ENCODE measurements at regions not wholly inside any gene's neighbourhood (a gene's known extent, or its start where the extent isn't known, plus 50 kb on each side); places are given as distances from the start of the nearest gene placed in this dataset.

DNA sequence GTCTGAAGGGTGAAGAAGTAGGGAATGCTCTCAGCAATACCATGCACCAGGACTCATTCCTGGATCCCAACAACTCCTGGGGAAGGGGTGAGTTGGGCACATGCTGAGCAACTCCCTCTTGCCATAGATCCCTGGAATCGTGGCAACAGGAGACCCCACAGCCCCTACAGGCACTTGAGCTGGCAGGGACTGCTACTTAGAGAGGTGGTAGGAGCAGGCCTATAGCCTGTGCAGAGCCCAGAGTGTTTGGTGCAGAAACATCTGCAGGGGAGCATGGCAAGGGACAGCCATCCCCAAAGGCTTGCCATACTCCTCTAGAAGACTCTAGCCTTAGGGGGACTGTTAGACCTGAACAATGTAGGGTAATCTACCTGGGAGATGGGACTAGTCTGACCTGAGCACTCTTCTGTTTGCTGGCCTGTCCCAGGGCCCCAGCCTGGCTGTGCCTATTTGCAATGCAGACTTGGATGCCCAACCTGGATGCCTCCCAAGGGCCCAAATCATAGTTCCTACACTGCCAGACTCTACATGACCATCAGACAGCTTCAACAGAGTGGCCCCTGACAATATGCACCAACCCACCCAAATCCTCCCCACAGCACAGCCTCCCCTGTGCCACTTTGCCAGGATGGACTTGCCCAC lies 568.6 kb upstream of the KIF2B start:
- WGBS, 2 donors = 30 to 58% methylated on average over 1 of the region's 1 CpG
- TF ChIP-seq, protein P1, sequence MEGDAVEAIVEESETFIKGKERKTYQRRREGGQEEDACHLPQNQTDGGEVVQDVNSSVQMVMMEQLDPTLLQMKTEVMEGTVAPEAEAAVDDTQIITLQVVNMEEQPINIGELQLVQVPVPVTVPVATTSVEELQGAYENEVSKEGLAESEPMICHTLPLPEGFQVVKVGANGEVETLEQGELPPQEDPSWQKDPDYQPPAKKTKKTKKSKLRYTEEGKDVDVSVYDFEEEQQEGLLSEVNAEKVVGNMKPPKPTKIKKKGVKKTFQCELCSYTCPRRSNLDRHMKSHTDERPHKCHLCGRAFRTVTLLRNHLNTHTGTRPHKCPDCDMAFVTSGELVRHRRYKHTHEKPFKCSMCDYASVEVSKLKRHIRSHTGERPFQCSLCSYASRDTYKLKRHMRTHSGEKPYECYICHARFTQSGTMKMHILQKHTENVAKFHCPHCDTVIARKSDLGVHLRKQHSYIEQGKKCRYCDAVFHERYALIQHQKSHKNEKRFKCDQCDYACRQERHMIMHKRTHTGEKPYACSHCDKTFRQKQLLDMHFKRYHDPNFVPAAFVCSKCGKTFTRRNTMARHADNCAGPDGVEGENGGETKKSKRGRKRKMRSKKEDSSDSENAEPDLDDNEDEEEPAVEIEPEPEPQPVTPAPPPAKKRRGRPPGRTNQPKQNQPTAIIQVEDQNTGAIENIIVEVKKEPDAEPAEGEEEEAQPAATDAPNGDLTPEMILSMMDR (IDR thresholded peaks at IDR 0.05) = no peak
- no peak for TF ChIP-seq POLR2A (IDR thresholded peaks at IDR 0.05)
- intact Hi-C loops (cut with DNase I; ENCODE audit: low total_unique reads) = no loop called here
- DNase-seq (ENCODE audit: low spot score in 2 of 2) = no peak
- no peak overlapping the region for H3K4me3 ChIP-seq (ENCODE audit: low read depth, poor library complexity, severe bottlenecking)

DNA sequence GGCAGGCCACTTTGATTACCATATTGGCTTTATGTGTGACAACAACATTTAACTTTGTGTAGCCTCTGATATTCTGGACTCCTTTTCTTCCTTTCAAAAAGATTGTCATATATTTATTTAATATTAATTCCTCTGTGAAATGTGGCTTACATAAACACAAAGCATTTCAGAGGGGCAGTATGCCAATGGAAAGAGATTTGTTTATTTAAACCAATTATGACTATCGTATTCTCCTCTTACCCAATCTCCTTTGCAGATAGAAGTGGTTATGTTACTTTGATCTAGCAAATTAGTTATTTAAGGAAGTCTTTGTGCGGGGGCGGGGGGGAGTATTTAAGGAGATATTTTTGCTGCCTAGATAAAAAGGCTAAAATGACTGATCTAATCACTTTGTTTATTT lies 573.7 kb upstream of the KIF2B start:
- 25 to 32% methylated on average over 3 of the region's 3 CpGs for WGBS, 2 donors
- no peak for TF ChIP-seq POLR2A (IDR thresholded peaks at IDR 0.05)
- TF ChIP-seq, protein P1 (IDR thresholded peaks at IDR 0.05) = no peak
- H3K4me3 ChIP-seq (ENCODE audit: low read depth, poor library complexity, severe bottlenecking) = no peak overlapping the region
- intact Hi-C loops (cut with DNase I; ENCODE audit: low total_unique reads) = no loop called here
- no peak for DNase-seq (ENCODE audit: low spot score in 2 of 2)

DNA sequence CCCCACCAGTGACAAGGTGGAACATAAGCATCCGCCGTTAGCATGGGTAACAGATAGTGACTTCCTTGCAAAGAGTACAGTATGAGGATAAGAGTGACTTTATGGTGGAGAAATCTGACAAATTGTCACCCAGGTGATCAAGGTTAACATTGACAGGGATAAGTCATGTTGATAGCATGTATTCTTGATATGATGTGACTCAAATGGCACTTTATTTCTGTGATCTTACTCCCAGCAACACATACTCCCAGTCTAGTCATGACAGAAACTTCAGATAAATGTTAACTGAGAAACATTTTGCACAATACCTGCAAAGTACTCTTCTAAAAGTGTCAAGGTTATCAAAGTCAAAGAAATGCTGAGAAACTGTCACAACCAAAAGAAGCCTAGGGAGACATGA lies 588.6 kb upstream of the KIF2B start:
- intact Hi-C loops (cut with DNase I; ENCODE audit: low total_unique reads) = no loop called here
- DNase-seq (ENCODE audit: low spot score in 2 of 2) = no peak
- WGBS, 2 donors = 94 to 98% methylated on average over 2 of the region's 2 CpGs
- TF ChIP-seq POLR2A (IDR thresholded peaks at IDR 0.05) = no peak
- TF ChIP-seq, protein P1 (IDR thresholded peaks at IDR 0.05) = no peak
- H3K4me3 ChIP-seq (ENCODE audit: low read depth, poor library complexity, severe bottlenecking) = no peak overlapping the region

DNA sequence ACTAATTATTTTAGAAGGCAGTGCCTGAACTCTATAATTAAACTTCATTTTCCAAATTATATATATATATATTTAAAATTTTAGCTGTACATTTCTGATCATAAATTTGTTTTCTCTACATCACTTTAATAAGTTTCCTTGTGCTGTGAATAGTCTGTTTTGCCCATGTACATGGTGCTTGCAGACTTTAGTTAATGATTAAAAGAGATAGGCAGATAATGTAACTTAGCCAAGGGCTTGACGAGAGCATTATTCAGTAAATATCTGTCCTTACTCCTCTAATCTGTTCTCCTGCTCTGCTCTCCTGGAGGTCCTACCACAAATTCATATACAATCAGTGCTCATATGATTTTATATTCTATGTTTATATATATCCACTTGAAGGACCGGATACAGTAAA lies 595.2 kb upstream of the KIF2B start:
- DNase-seq (ENCODE audit: low spot score in 2 of 2) = no peak
- H3K4me3 ChIP-seq (ENCODE audit: low read depth, poor library complexity, severe bottlenecking) = no peak overlapping the region
- TF ChIP-seq POLR2A (IDR thresholded peaks at IDR 0.05) = no peak
- TF ChIP-seq, protein P1 (IDR thresholded peaks at IDR 0.05) = no peak
- WGBS, 2 donors = 77 to 91% methylated on average over 2 of the region's 2 CpGs
- intact Hi-C loops (cut with DNase I; ENCODE audit: low total_unique reads) = no loop called here

DNA sequence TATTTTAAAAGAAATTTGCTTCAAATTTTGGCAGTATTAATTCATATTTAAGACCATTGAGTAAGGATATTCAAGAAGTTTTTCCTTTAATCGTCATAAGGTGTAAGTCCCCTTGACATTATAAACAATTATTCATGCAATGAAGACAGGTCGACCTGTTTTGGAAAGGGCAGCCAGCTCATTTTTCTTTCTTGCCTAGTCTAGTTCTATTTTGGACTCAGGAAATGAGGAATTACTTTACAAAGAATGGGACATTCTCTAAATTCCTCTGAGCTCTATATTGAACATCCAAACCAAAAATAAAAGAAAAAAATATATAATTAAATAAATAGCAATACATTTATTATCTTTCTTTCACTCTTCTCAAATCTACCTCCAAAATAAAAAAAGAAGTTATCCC lies 595.6 kb upstream of the KIF2B start:
- WGBS, 2 donors = 20 to 23% methylated on average over 2 of the region's 2 CpGs
- DNase-seq (ENCODE audit: low spot score in 2 of 2) = no peak
- intact Hi-C loops (cut with DNase I; ENCODE audit: low total_unique reads) = no loop called here
- TF ChIP-seq POLR2A (IDR thresholded peaks at IDR 0.05) = no peak
- TF ChIP-seq, protein P1 (IDR thresholded peaks at IDR 0.05) = no peak
- no peak overlapping the region for H3K4me3 ChIP-seq (ENCODE audit: low read depth, poor library complexity, severe bottlenecking)

DNA sequence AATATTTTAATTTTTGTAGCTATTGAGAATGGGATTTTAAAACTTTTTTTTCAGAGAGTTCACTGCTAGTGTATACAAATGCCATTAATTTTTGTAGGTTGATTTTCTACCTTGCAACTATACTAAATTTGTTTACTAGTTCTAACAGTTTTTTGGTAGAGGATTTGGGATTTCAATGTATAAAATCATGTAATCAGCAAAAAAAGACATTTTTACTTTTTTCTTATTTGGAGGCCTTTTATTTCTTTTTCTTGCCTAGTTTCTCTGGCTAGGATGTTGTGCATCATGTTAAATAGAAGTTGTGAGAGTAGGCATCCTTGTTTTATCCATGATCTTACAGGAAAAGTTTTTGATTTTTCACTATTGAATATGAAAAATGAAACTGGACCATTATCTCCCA lies 602.9 kb upstream of the KIF2B start:
- intact Hi-C loops (cut with DNase I; ENCODE audit: low total_unique reads) = no loop called here
- H3K4me3 ChIP-seq (ENCODE audit: low read depth, poor library complexity, severe bottlenecking) = no peak overlapping the region
- no peak for DNase-seq (ENCODE audit: low spot score in 2 of 2)
- no peak for TF ChIP-seq POLR2A (IDR thresholded peaks at IDR 0.05)
- TF ChIP-seq, protein P1 (IDR thresholded peaks at IDR 0.05) = no peak
